Sigmoid colon (tissue), 6 donors: ENCODE measurements at regions not wholly inside any gene's neighbourhood (a gene's known extent, or its start where the extent isn't known, plus 50 kb on each side); places are given as distances from the start of the nearest gene placed in this dataset.
"Not testable (repeated sequence)": the region's sequence is repeated elsewhere in the genome, so short reads cannot be mapped to it uniquely, and the experiment has no call there.

Source experiments
- DNase-seq: peaks from one replicate; pipeline ENCODE4 v3.0.0-alpha.2; 2019
- H3K27ac ChIP-seq, 4 donors: fragments of 200-600 bp; sonication (generic); one replicate each; pipeline ENCODE4 v1.5.1; 2016 to 2019; ENCODE audit warnings: mild to moderate bottlenecking in 1 of 4
- H3K27me3 ChIP-seq, 3 donors: fragments of 200-600 bp; sonication (generic); one replicate each; pipeline ENCODE4 v1.5.1; 2019; ENCODE audit warnings: mild to moderate bottlenecking in 1 of 3
- H3K36me3 ChIP-seq, 4 donors: fragments of 200-600 bp; sonication (generic); one replicate each; pipeline ENCODE4 v1.5.1; 2016 to 2019
- H3K4me1 ChIP-seq, 4 donors: fragments of 200-600 bp; sonication (generic); one replicate each; pipeline ENCODE4 v1.5.1; 2017 to 2019
- H3K4me3 ChIP-seq, 4 donors: fragments of 200-600 bp; sonication (generic); one replicate each; pipeline ENCODE4 v1.5.1; 2017 to 2019; ENCODE audit warnings: mild to moderate bottlenecking in 2 of 4, moderate library complexity in 1 of 4
- H3K9me3 ChIP-seq, 4 donors: fragments of 200-600 bp in 3 of 4; sonication (generic) in 3 of 4; one replicate each; pipeline versions ENCODE4 v1.5.1 to v1.6.1; 2013 to 2019
- CTCF ChIP-seq, 4 experiments: fragments of 450-650 bp in 3 of 4; fragments of 200-600 bp in 1 of 4; IDR thresholded peaks; one replicate each; pipeline ENCODE4 v1.5.1; 2016 to 2019; ENCODE audit warnings: antibody characterized with exemption in 4 of 4, mild to moderate bottlenecking in 3 of 4, moderate library complexity in 2 of 4
- EP300 ChIP-seq, 4 donors: sonication (generic); formaldehyde crosslinking; IDR thresholded peaks; one replicate each; pipeline ENCODE4 v1.6.1; 2017; ENCODE audit warnings: antibody characterized with exemption in 4 of 4
- POLR2A ChIP-seq, 2 donors: fragments of 450-650 bp; IDR thresholded peaks; one replicate each; pipeline ENCODE4 v1.6.1; 2016; ENCODE audit warnings: antibody characterized with exemption in 2 of 2, mild to moderate bottlenecking in 2 of 2, moderate library complexity in 2 of 2
- POLR2AphosphoS5 ChIP-seq, 4 donors: sonication (generic); formaldehyde crosslinking; IDR thresholded peaks; one replicate each; pipeline ENCODE4 v1.6.1; 2017; ENCODE audit warnings: antibody characterized with exemption in 4 of 4
- WGBS, 2 donors: extraction: QIAGEN DNeasy Blood & Tissue Kit; methylation state at CpG; one replicate each; pipeline ENCODE4 v1.1.7; 2013; 5-methylcytosine and 5-hydroxymethylcytosine counted together
- intact Hi-C: fragments of 100-400 bp; cut with DNase I; formaldehyde crosslinking; loops from one replicate; pipeline ENCODE4 v1.15.1; 2023
- donor health status: healthy with polysubstance abuse.
- donor health status: healthy.

GRCh38 chr10:121138112-121138860 lies 287.1 kb downstream of the WDR11 start:
- H3K4me1 ChIP-seq, result peaks cover 3 to 49% (median 35%) of the 10 kb centered on the region in 4 donors
- no peaks in the 10 kb centered on the region for H3K27me3 ChIP-seq
- peak overlapping the region in 3 of 4 donors; percentile 75 to 81 (median 79) for H3K27ac ChIP-seq
- no peaks in the 10 kb centered on the region for H3K9me3 ChIP-seq
- TF ChIP-seq EP300 (IDR thresholded peaks at IDR 0.05), result peak in 2 of 4 donors; percentile 15 to 80
- TF ChIP-seq POLR2A (IDR thresholded peaks at IDR 0.05), result no peak
- no peak for TF ChIP-seq CTCF (IDR thresholded peaks at IDR 0.05)
- peak; percentile 66 to 75 (median 73) for TF ChIP-seq POLR2AphosphoS5 (IDR thresholded peaks at IDR 0.05)
- 89 to 92% methylated on average over 13 of the region's 13 CpGs for WGBS, 2 donors
- no peaks in the 10 kb centered on the region for H3K36me3 ChIP-seq
- no peak for DNase-seq
- no peak overlapping the region for H3K4me3 ChIP-seq
- intact Hi-C loops, result loop anchor here (5.0 kb wide), 3 partner anchors 159 to 459 kb away; partner anchors contain the start of gene FGFR2

- H3K9me3 ChIP-seq, result peaks cover 0 to 4% (median 2%) of the 10 kb centered on the region in 4 donors
- no peaks in the 10 kb centered on the region for H3K36me3 ChIP-seq
- H3K27ac ChIP-seq, result peak overlapping the region in 3 of 4 donors; percentile 75 to 81 (median 79)
- intact Hi-C loops, result loop anchor here (5.0 kb wide), 3 partner anchors 158 to 458 kb away; partner anchors contain the start of gene FGFR2
- peak in 1 of 4 donors; percentile 60 for TF ChIP-seq EP300 (IDR thresholded peaks at IDR 0.05)
- TF ChIP-seq CTCF (IDR thresholded peaks at IDR 0.05), result no peak
- TF ChIP-seq POLR2AphosphoS5 (IDR thresholded peaks at IDR 0.05), result peak in 3 of 4 donors; percentile 6 to 23 (median 8)
- WGBS, 2 donors, result 88 to 89% methylated on average over 4 of the region's 4 CpGs
- no peak for DNase-seq
- H3K4me1 ChIP-seq, result peaks cover 3 to 49% (median 35%) of the 10 kb centered on the region in 4 donors
- H3K4me3 ChIP-seq, result no peak overlapping the region
- no peaks in the 10 kb centered on the region for H3K27me3 ChIP-seq
Measured at GRCh38 chr10:121138918-121139317, 287.8 kb downstream of the WDR11 start.

- H3K4me1 ChIP-seq, H3K36me3 ChIP-seq, H3K27me3 ChIP-seq, H3K27ac ChIP-seq, DNase-seq, intact Hi-C loops, H3K4me3 ChIP-seq: not testable (repeated sequence)
- 38 to 40% methylated on average over 2 of the region's 2 CpGs for WGBS, 2 donors
- H3K9me3 ChIP-seq, result peaks cover 0 to 11% (median 3%) of the 10 kb centered on the region in 4 donors
Measured at GRCh38 chr10:121145802-121146395, 294.7 kb downstream of the WDR11 start.

- Histone ChIP-seq H3K4me1 (no peaks in the 10 kb centered on the region), H3K27ac (no peak overlapping the region), H3K4me3 (no peak overlapping the region), H3K9me3 (peaks cover 0 to 8% (median under 1%) of the 10 kb centered on the region in 4 donors), H3K27me3 (no peaks in the 10 kb centered on the region), H3K36me3 (no peaks in the 10 kb centered on the region)
- no peak for TF ChIP-seq CTCF (IDR thresholded peaks at IDR 0.05)
- intact Hi-C loops, result no loop called here
- DNase-seq, result no peak
- 91 to 96% methylated on average over 13 of the region's 13 CpGs for WGBS, 2 donors
Measured at GRCh38 chr10:121148921-121149320, 297.8 kb downstream of the WDR11 start.

- DNase-seq, result no peak
- intact Hi-C loops, result no loop called here
- Histone ChIP-seq H3K36me3 (no peaks in the 10 kb centered on the region), H3K4me1 (peaks cover 0 to 21% (median 4%) of the 10 kb centered on the region in 4 donors), H3K27me3 (no peaks in the 10 kb centered on the region), H3K4me3 (no peak overlapping the region), H3K27ac (no peak overlapping the region), H3K9me3 (no peaks in the 10 kb centered on the region)
- no peak for TF ChIP-seq POLR2AphosphoS5 (IDR thresholded peaks at IDR 0.05)
- no peak for TF ChIP-seq POLR2A (IDR thresholded peaks at IDR 0.05)
- TF ChIP-seq CTCF (IDR thresholded peaks at IDR 0.05), result no peak
- no peak for TF ChIP-seq EP300 (IDR thresholded peaks at IDR 0.05)
- WGBS, 2 donors, result 82 to 91% methylated on average over 2 of the region's 2 CpGs
Measured at GRCh38 chr10:121152033-121152432, 300.9 kb downstream of the WDR11 start.
